Psoas muscle (tissue), 7 donors: ENCODE measurements at regions not wholly inside any gene's neighbourhood (a gene's known extent, or its start where the extent isn't known, plus 50 kb on each side); places are given as distances from the start of the nearest gene placed in this dataset.
"Not testable (repeated sequence)": the region's sequence is repeated elsewhere in the genome, so short reads cannot be mapped to it uniquely, and the experiment has no call there.

Experiments
- ATAC-seq, 4 donors: fragments of 200-7000 bp; cut with Tn5 transposase; one replicate each; pipeline ENCODE4 v1.9.1; 2020; ENCODE audit warnings: moderate library complexity in 3 of 4, mild to moderate bottlenecking in 2 of 4
- DNase-seq, 2 donors: peaks; one replicate each; pipeline ENCODE4 v3.0.0-alpha.2; 2020
- H3K27ac ChIP-seq: fragments of 200-600 bp; one replicate; pipeline ENCODE4 v1.8.0; 2022
- H3K27me3 ChIP-seq, 3 donors: fragments of 200-600 bp in 1 of 3; one replicate each; pipeline versions ENCODE4 v1.6.1 to v1.8.0; 2013 to 2022; ENCODE audit warnings: low read length in 2 of 3, mild to moderate bottlenecking in 2 of 3, moderate library complexity in 1 of 3; ENCODE audit not compliant: insufficient read depth in 3 of 3
- H3K36me3 ChIP-seq, 2 donors: fragments of 200-600 bp in 1 of 2; one replicate each; pipeline versions ENCODE4 v1.6.1 to v1.8.0; 2013 to 2022; ENCODE audit warnings: low read depth in 1 of 2, mild to moderate bottlenecking in 1 of 2, moderate library complexity in 1 of 2; ENCODE audit not compliant: insufficient read depth in 1 of 2
- H3K4me1 ChIP-seq: fragments of 200-600 bp; one replicate; pipeline ENCODE4 v1.8.0; 2022
- H3K4me3 ChIP-seq: fragments of 200-600 bp; one replicate; pipeline ENCODE4 v1.8.0; 2022; ENCODE audit warnings: mild to moderate bottlenecking
- H3K9me3 ChIP-seq: fragments of 200-600 bp; one replicate; pipeline ENCODE4 v1.8.0; 2022
- WGBS, 3 donors: extraction: QIAGEN DNeasy Blood & Tissue Kit; methylation state at CpG; one replicate each; pipeline versions ENCODE4 v1.1.6 to v1.1.7; 2013; 5-methylcytosine and 5-hydroxymethylcytosine counted together
- intact Hi-C, 2 donors: fragments of 100-400 bp; cut with DNase I; formaldehyde crosslinking; loops; one replicate each; pipeline versions ENCODE4 v1.11.0 to v1.14.2; 2022
- TF ChIP-seq, protein P1 (sequence below): fragments of 200-600 bp; IDR thresholded peaks from one replicate; pipeline ENCODE4 v1.8.0; 2022; ENCODE audit warnings: antibody characterized with exemption
- donor health status: healthy with polysubstance abuse.
- donor health status: DM: no; HTN: no; CAD: no; lungs with moderate emphysema.
- donor health status: Bipolar disorder and iron deficiency.
- donor health status: healthy.
- donor health status: DM: yes; HTN: yes; CAD: no.
- donor health status: DM: no; HTN: no; CAD: no.
- donor health status: DM: yes; HTN: yes; CAD: no.

GRCh38 chr6:139730340-139730974, 356.0 kb upstream of the CITED2 start:
- Histone ChIP-seq H3K4me3 (no peak overlapping the region), H3K27me3 (no peaks in the 10 kb centered on the region), H3K4me1 (peaks cover 6% of the 10 kb centered on the region), H3K36me3 (no peaks in the 10 kb centered on the region), H3K27ac (no peak overlapping the region), H3K9me3 (no peaks in the 10 kb centered on the region)
- ATAC-seq, result no peak
- TF ChIP-seq, protein P1, sequence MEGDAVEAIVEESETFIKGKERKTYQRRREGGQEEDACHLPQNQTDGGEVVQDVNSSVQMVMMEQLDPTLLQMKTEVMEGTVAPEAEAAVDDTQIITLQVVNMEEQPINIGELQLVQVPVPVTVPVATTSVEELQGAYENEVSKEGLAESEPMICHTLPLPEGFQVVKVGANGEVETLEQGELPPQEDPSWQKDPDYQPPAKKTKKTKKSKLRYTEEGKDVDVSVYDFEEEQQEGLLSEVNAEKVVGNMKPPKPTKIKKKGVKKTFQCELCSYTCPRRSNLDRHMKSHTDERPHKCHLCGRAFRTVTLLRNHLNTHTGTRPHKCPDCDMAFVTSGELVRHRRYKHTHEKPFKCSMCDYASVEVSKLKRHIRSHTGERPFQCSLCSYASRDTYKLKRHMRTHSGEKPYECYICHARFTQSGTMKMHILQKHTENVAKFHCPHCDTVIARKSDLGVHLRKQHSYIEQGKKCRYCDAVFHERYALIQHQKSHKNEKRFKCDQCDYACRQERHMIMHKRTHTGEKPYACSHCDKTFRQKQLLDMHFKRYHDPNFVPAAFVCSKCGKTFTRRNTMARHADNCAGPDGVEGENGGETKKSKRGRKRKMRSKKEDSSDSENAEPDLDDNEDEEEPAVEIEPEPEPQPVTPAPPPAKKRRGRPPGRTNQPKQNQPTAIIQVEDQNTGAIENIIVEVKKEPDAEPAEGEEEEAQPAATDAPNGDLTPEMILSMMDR, result no peak
- 72 to 81% (median 77%) methylated on average over 2 of the region's 2 CpGs for WGBS, 3 donors
- intact Hi-C loops, result no loop called here
- DNase-seq, result no peak

GRCh38 chr6:139728876-139729427, 354.5 kb upstream of the CITED2 start:
- no peaks in the 10 kb centered on the region for H3K36me3 ChIP-seq
- H3K27me3 ChIP-seq, result no peaks in the 10 kb centered on the region
- intact Hi-C loops, result no loop called here
- TF ChIP-seq, protein P1, result no peak
- DNase-seq (no peak), ATAC-seq (no peak)
- no peak overlapping the region for H3K27ac ChIP-seq
- WGBS, 3 donors, result 61 to 76% (median 62%) methylated on average over 5 of the region's 5 CpGs
- no peaks in the 10 kb centered on the region for H3K9me3 ChIP-seq
- H3K4me3 ChIP-seq, result no peak overlapping the region
- H3K4me1 ChIP-seq, result peaks cover 6% of the 10 kb centered on the region

GRCh38 chr6:139726272-139726671, 351.8 kb upstream of the CITED2 start:
- ATAC-seq, result not testable (repeated sequence)

DNA sequence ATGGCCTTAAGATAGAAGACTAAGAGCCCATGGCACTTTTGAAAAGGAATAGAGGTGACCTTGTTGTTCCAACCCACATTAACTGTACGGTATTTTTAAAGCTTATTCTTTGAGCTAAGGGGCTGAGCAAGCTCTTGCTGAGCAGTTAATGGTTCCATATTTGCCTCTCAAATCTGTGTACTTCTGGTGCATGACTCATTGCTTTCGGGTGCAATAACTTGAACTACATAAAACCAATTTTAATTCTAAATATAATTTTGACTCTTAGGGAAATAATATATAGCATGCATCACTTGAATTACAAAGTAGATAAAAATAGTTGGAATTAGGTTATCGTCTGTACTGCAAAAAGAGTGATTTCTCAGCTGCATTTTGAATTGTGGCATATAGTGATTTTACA, 348.1 kb upstream of the CITED2 start:
- intact Hi-C loops, result no loop called here
- TF ChIP-seq, protein P1, result no peak
- Histone ChIP-seq H3K36me3 (no peaks in the 10 kb centered on the region), H3K27ac (peak overlapping the region; percentile 43), H3K27me3 (no peaks in the 10 kb centered on the region), H3K4me3 (no peak overlapping the region), H3K9me3 (no peaks in the 10 kb centered on the region), H3K4me1 (peaks cover 10% of the 10 kb centered on the region)
- ATAC-seq (peak in 1 of 4 donors; percentile 27), DNase-seq (no peak)
- WGBS, 3 donors, result 56 to 67% (median 59%) methylated on average over 3 of the region's 3 CpGs

More at GRCh38 chr6:139726272-139726671, 351.8 kb upstream of the CITED2 start:
- H3K27ac ChIP-seq, H3K36me3 ChIP-seq, intact Hi-C loops, H3K4me3 ChIP-seq, H3K9me3 ChIP-seq, H3K4me1 ChIP-seq, DNase-seq, H3K27me3 ChIP-seq: not testable (repeated sequence)
- 94 to 98% (median 96%) methylated on average over 10 to 23 of the region's 23 CpGs for WGBS, 3 donors

DNA sequence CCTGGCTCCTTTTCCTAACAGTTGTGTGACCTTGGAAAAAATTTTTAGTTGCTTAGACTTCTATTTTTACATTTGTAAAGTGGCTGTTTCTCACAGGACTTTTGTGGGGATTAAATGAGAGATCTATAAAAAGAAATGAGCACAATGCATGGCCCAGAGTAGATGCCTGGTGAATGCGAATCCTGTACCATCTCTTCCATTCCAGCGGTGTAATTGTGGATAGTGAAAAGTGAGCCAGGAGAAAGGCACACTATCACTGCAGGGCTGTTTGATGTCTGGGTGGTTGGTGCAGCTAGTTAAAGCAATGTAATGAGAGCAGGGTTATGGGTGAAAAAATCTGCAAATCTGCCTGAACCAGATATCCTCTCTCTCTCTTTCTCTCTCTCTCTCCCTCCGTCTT, 347.5 kb upstream of the CITED2 start:
- WGBS, 3 donors, result 37 to 56% (median 42%) methylated on average over 3 of the region's 3 CpGs
- H3K4me1 ChIP-seq, result peaks cover 10% of the 10 kb centered on the region
- H3K4me3 ChIP-seq, result no peak overlapping the region
- no peaks in the 10 kb centered on the region for H3K9me3 ChIP-seq
- DNase-seq, result no peak
- H3K36me3 ChIP-seq, result no peaks in the 10 kb centered on the region
- H3K27me3 ChIP-seq, result no peaks in the 10 kb centered on the region
- H3K27ac ChIP-seq, result peak overlapping the region; percentile 43
- intact Hi-C loops, result no loop called here
- TF ChIP-seq, protein P1, result no peak
- ATAC-seq, result peak in 3 of 4 donors; percentile 56 to 65 (median 56)
